Stimulated activated CD8-positive, alpha-beta memory T cell treated with anti-CD3 and anti-CD28 coated beads, Interleukin-2, amount 100 ng/mL, for 1 hour (primary cell): ENCODE measurements at regions not wholly inside any gene's neighbourhood (a gene's known extent, or its start where the extent isn't known, plus 50 kb on each side); places are given as distances from the start of the nearest gene placed in this dataset.
"Not testable (repeated sequence)": the region's sequence is repeated elsewhere in the genome, so short reads cannot be mapped to it uniquely, and the experiment has no call there.

Experiments used
- DNase-seq, 2 donors: peaks; one replicate each; pipeline ENCODE4 v3.0.0-alpha.2; 2020; ENCODE audit warnings: low read depth in 2 of 2

- DNase-seq, result no peak
These were observed 512.3 kb downstream of the ZNF385D start for GRCh38 chr3:21238661-21239060.

- no peak for DNase-seq
These were observed 513.4 kb downstream of the ZNF385D start for GRCh38 chr3:21237638-21238037.

DNA sequence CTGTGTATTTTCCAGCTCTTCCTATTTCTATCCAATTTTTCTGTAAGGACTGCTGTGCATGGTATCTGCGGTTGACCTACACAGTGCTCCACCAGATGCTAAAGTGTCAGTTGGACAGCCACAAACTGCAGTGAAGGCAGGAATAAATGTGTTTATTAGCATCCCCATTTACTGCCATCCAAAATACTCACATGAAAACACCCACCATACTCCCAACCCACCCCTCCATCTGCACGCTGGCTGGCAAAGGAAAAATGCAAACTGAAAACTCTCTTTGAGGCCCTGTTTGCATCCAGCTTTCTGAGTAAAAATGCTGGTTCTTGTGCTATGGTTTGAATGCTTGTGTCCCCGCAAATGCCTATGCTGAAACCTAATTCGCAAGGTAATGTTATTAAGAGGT lies 515.5 kb downstream of the ZNF385D start:
- no peak for DNase-seq

DNA sequence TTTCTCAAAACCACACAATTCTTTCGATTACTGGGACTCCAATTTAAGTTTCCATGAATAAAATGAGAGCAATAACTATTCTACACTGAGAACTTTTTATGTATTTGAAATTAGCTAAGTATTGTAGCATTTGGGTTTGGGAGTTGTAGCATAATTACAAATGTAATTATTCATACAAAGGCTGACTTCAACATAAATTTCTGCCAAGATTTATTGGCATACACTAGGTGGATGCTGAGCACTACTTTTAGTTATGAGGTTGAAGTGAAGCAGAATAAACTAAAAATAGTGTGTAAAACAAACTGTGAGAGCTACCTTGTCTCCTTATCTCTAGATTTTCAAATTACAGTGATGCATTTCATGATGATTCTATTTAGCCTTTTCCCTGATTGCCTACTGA lies 516.1 kb downstream of the ZNF385D start:
- DNase-seq, result no peak

DNA sequence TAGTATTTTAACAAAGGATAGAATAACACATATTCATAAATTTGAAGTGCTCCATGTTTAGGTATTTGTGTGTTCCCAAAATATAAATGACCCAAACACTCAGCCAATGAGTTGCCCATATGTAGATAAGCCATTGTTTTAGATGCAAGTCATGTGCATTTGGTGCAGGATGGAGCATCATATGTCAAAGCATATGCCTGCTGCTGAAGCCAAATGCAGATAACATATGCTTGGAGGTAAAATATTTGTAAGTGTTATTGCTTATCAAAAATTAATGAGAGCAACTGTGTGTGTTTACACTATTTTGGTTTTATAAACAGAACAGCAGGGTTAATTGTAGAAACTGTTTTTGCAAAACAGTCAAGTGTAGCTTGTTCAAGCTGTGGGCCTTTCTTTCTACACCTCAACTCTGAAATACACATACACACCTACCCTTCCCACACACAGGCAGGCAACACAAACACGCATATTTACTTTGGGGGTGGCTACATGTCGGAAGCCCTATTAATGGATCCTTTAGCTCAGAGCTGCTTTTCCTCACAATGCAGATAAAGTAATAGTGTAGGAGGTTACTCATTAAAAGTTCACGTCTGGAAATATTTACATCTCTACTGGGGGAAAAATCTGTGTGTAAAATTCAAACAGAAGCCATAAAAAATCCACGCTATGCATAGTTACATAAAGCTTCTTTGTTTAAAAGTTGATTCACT lies 521.4 kb downstream of the ZNF385D start:
- no peak for DNase-seq

- DNase-seq, result no peak
These were observed 524.9 kb downstream of the ZNF385D start for GRCh38 chr3:21226086-21226485.

DNA sequence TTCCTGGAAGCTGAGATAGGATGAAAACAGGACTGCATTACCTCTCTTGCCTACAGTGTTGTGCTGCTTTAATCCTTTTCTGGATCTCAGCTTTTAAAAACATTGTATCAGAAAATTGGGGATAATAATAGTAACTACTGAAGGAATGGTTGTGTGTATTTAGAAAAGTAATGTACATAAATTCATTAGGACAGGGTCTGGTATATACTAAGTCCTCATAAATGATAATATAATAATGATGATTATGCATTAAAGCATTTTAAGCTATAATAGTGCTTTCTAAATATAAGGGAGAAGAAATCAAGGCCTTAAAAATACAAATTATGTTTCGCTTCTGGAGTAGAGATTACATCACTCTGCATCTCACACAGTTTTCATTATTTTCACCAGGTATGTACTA lies 530.1 kb downstream of the ZNF385D start:
- no peak for DNase-seq

DNA sequence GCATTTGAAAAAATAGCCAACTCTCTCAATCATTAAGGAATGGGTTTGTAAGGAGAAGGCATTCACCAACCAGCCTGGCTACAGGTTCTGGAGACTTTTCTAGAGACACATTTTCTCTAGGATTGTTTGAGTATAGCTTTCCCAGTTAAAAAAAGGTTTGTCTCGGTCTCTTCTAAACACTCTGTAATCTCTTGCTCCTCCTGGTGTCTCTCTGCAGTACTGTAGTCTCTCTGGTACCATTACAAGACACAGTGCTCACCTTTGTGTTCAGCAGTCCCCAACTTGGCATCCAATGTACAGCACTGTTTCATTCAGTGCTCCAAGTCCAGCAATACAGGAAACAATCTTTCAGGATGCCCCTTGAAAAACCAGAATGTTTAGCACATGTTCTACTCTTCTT lies 534.4 kb downstream of the ZNF385D start:
- DNase-seq, result no peak

- not testable (repeated sequence) for DNase-seq
These were observed 546.9 kb downstream of the ZNF385D start for GRCh38 chr3:21204122-21204521.

DNA sequence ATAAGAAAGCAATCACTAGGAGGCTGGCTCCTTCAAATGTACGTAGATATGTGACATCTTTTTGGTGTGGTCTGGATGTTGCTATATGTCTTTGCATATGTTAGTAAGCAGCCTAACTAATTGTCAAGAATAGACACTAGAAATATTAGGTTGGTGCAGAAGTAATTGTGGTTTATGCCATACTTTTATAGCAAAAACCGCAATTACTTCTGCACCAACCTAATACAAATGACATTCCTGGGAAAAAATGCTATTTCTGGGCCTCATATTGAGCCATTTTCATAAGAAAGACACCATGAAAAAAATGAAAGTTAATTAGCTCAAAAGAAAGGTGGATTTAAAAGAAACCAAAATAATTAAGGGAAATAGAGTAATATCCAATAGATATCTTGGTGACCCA lies 555.8 kb downstream of the ZNF385D start:
- no peak for DNase-seq

DNA sequence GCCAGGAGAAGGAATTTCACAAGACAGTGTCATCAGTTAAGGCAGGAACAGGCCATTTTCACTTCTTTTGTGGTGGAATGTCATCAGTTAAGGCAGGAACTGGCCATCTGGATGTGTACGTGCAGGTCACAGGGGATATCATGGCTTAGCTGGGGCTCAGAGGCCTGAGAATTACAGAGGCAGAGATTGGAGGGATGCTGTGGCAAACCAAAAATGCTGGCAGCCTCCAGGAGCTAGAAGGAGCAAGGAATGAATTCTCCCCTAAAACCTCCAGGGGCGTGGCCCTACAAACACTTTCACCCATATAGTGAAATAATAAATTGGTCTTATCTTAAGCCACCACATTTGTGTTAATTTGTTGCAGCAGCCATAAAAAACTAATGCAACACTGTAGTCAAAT lies 557.0 kb downstream of the ZNF385D start:
- not testable (repeated sequence) for DNase-seq

DNA sequence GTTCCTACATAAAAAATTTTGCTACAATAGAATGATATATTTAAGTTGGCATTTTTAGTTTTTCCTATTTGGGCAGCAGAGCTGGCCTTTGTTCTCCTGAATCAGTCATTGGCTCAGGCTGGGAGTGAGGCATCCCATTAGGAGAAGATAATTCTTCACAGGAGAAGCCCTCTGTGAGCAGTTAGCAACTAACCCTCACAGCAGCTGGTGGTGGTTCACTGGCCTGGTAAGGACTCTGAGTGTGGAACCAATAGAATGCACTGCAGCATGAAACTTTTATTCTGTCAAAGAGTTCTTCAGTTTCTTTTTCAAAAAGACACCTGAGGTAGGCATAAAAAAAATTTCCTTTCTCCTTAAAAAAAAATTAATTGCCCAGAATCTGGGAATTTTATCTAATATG lies 562.6 kb downstream of the ZNF385D start:
- no peak for DNase-seq

- no peak for DNase-seq
These were observed 565.1 kb downstream of the ZNF385D start for GRCh38 chr3:21185816-21186314.

DNA sequence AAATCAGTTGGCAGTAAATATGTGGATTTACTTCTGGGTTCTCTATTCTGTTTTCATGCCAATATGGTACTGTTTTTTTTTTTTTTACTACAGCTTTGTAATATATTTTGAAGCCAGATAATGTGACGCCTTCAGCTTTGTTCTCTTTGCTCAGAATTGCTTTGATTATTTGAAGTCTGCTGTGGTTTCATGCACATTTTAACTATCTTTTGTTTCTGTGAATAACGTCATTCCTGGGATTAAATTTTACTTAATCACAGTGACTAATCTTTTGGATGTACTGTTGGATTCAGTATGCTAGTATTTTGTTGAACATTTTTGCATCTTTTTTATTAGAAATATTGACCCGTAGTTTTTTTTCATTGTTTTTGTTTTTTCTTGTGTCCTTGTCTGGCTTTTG lies 576.5 kb downstream of the ZNF385D start:
- no peak for DNase-seq

- no peak for DNase-seq
These were observed 580.0 kb downstream of the ZNF385D start for GRCh38 chr3:21170964-21171363.

GRCh38 chr3:21169948-21170347 lies 581.1 kb downstream of the ZNF385D start:
- DNase-seq, result no peak

GRCh38 chr3:21168471-21168870 lies 582.5 kb downstream of the ZNF385D start:
- DNase-seq, result no peak

DNA sequence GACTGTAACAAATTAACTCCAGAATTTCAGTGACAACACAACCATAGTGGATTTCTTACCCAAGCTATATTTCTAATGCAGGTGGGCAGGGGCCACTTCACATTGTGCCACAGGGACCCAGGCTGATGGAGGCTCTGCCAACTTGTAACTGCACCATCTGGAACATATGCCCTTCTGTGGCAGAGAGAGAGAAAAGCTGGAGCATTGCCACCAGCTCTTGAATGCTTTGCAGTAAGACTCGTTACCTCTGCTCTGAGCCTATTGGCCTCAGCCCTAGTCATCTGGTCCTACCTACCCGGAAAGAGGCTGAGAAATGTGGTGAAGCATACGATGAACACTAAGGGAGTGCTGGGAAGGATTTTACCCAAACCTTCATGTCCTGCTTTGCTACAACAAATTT lies 587.1 kb downstream of the ZNF385D start:
- no peak for DNase-seq

DNA sequence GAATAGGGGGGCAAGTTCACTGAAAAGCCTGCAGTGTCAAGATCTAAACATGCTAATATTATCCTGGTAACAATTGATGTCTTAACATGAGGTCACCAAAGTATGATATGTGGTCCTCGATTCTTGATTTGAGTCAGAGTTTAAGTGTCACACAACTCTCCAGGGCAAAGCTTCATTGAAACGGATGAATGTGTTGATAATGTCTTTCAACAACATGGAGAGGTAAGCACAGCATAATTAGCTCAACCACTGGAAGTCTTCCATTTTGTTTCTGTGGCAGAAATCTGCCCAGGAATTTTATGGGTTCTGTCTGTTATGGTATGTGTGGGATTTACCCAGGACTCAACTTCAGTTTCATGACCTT lies 591.5 kb downstream of the ZNF385D start:
- DNase-seq, result no peak

GRCh38 chr3:21158861-21159542 lies 592.0 kb downstream of the ZNF385D start:
- no peak for DNase-seq

GRCh38 chr3:21154911-21155310 lies 596.1 kb downstream of the ZNF385D start:
- DNase-seq, result no peak

DNA sequence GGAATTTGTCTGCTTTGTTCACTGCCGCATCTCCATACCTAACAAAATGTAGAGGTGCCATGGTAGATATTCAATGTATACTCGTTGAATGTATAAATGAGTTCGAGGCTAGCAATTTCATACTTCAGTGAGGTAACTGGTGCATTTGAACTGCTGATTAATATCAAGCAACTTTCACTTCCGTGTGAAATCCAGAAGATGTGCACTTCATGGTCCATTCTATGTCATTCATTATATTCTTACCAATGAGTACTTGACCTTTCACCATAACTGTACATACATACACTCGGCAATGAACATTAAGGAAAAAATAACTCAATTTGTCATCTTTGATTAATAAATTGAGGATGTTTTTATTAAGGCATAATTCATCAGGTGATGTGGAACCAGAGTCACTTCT lies 598.5 kb downstream of the ZNF385D start:
- no peak for DNase-seq

DNA sequence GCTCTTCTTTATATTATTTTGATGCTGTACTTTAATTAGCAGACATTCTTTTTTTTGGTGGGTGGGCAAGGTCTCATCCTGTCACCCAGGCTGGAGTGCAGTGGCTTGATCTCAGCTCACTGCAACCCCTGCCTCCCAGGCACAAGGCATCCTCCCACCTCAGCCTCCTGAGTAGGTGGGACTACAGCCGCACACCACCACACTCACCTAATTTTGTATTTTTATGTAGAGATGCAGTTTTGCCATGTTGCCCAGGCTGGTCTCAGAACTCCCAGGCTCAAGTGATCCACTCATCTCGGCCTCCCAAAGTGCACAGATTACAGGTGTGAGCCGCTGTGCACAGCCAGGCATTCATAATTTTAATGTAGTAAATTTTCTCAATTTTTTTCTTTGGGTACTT lies 608.1 kb downstream of the ZNF385D start:
- no peak for DNase-seq

GRCh38 chr3:21142031-21142430 lies 609.0 kb downstream of the ZNF385D start:
- no peak for DNase-seq
